ENCODE measurements at regions not wholly inside any gene's neighbourhood (a gene's known extent, or its start where the extent isn't known, plus 50 kb on each side); places are given as distances from the start of the nearest gene placed in this dataset.
"Not testable (repeated sequence)": the region's sequence is repeated elsewhere in the genome, so short reads cannot be mapped to it uniquely, and the experiment has no call there.

DNA sequence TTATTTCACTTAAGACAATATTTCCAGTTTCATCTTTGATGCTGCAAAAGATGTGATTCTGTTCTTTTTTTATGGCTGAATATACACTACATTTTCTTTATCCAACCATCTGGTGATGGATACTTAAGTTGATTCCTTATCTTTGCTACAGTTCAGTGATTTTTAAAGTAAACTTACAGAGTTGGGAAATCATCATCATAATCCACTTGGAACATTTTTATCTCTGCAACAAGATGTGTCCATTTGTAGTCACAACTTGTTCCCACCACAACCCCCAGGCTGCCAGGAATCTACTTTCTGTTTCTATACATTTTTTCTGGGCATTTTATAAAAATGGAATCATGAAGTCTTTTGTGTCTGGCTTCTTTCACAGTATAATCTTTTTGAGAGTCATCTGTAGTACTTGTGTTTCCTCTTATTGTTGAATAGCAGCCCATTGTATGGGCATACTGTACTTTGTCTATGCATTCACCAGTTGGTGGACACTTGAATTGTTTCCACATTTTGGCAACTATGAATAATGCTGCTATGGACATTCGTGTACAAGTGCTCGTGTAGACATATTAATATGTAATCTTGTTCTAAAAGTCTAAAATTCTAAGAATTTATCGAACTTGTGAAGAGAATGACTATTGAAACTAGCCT, 212.5 kb upstream of the DDHD1 start:
- FAIRE-seq (no peak), DNase-seq (no peak)
- H3K36me3 ChIP-seq (ENCODE audit: control insufficient read depth in 2 of 3, insufficient read depth in 3 of 3, low read length in 3 of 3), result no peaks in the 10 kb centered on the region
- no peaks in the 10 kb centered on the region for H3K27me3 ChIP-seq (ENCODE audit: control insufficient read depth, insufficient read depth, low read length)
- H3K9ac ChIP-seq (ENCODE audit: low read length in 3 of 3), result no peak overlapping the region
- no peaks in the 10 kb centered on the region for H3K4me1 ChIP-seq (ENCODE audit: control insufficient read depth in 2 of 3, insufficient read depth in 2 of 3, low read depth in 1 of 3, low read length in 3 of 3)
- intact Hi-C loops (cut with DNase I), result no loop called here
- no peak overlapping the region for H3K27ac ChIP-seq (ENCODE audit: low read depth in 2 of 2, low read length in 2 of 2)
- no peaks in the 10 kb centered on the region for H3K9me3 ChIP-seq (ENCODE audit: control insufficient read depth in 2 of 3, insufficient read depth in 1 of 3, low read length in 3 of 3)
- TF ChIP-seq, protein P1, sequence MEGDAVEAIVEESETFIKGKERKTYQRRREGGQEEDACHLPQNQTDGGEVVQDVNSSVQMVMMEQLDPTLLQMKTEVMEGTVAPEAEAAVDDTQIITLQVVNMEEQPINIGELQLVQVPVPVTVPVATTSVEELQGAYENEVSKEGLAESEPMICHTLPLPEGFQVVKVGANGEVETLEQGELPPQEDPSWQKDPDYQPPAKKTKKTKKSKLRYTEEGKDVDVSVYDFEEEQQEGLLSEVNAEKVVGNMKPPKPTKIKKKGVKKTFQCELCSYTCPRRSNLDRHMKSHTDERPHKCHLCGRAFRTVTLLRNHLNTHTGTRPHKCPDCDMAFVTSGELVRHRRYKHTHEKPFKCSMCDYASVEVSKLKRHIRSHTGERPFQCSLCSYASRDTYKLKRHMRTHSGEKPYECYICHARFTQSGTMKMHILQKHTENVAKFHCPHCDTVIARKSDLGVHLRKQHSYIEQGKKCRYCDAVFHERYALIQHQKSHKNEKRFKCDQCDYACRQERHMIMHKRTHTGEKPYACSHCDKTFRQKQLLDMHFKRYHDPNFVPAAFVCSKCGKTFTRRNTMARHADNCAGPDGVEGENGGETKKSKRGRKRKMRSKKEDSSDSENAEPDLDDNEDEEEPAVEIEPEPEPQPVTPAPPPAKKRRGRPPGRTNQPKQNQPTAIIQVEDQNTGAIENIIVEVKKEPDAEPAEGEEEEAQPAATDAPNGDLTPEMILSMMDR (IDR thresholded peaks at IDR 0.05; ENCODE audit: borderline replicate concordance, extremely low read depth, insufficient read depth), result no peak
- no peak overlapping the region for H3K4me3 ChIP-seq (ENCODE audit: low read length in 3 of 3)

DNA sequence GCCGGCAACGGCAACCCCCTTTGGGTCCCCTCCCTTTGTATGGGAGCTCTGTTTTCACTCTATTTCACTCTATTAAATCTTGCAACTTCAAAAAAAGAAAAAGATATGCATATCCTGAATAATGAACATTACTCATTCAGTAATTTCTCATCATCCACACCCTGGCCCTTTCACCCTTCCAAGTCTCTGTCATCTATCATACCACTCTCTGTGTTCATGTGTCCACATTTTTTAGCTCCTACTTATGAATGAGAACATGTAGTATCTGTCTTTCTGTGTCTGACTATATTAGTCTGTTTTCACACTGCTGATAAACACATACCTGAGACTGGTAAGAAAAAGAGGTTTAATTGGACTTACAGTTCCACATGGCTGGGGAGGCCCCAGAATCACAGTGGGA, 209.8 kb upstream of the DDHD1 start:
- H3K4me3 ChIP-seq (ENCODE audit: low read length in 3 of 3); H3K4me1 ChIP-seq (ENCODE audit: control insufficient read depth in 2 of 3, insufficient read depth in 2 of 3, low read depth in 1 of 3, low read length in 3 of 3); H3K9ac ChIP-seq (ENCODE audit: low read length in 3 of 3); intact Hi-C loops (cut with DNase I); DNase-seq; H3K27me3 ChIP-seq (ENCODE audit: control insufficient read depth, insufficient read depth, low read length); H3K9me3 ChIP-seq (ENCODE audit: control insufficient read depth in 2 of 3, insufficient read depth in 1 of 3, low read length in 3 of 3); FAIRE-seq; H3K27ac ChIP-seq (ENCODE audit: low read depth in 2 of 2, low read length in 2 of 2); H3K36me3 ChIP-seq (ENCODE audit: control insufficient read depth in 2 of 3, insufficient read depth in 3 of 3, low read length in 3 of 3): not testable (repeated sequence)

- Histone ChIP-seq H3K4me1 (ENCODE audit: control insufficient read depth in 2 of 3, insufficient read depth in 2 of 3, low read depth in 1 of 3, low read length in 3 of 3) (no peaks in the 10 kb centered on the region), H3K9me3 (ENCODE audit: control insufficient read depth in 2 of 3, insufficient read depth in 1 of 3, low read length in 3 of 3) (no peaks in the 10 kb centered on the region), H3K27ac (ENCODE audit: low read depth in 2 of 2, low read length in 2 of 2) (no peak overlapping the region), H3K9ac (ENCODE audit: low read length in 3 of 3) (no peak overlapping the region), H3K36me3 (ENCODE audit: control insufficient read depth in 2 of 3, insufficient read depth in 3 of 3, low read length in 3 of 3) (no peaks in the 10 kb centered on the region), H3K27me3 (ENCODE audit: control insufficient read depth, insufficient read depth, low read length) (no peaks in the 10 kb centered on the region), H3K4me3 (ENCODE audit: low read length in 3 of 3) (no peak overlapping the region)
- FAIRE-seq (no peak), DNase-seq (no peak)
- TF ChIP-seq, protein P1 (IDR thresholded peaks at IDR 0.05; ENCODE audit: borderline replicate concordance, extremely low read depth, insufficient read depth), result no peak
- intact Hi-C loops (cut with DNase I), result no loop called here
These were observed 207.7 kb upstream of the DDHD1 start for GRCh38 chr14:53360829-53361228.

- H3K4me3 ChIP-seq (ENCODE audit: low read length in 3 of 3), result no peak overlapping the region
- no peak for FAIRE-seq
These were observed 205.0 kb upstream of the DDHD1 start for GRCh38 chr14:53358166-53358565.

More at GRCh38 chr14:53358166-53358565, 205.0 kb upstream of the DDHD1 start:
- DNase-seq, result no peak
- Histone ChIP-seq H3K27me3 (ENCODE audit: control insufficient read depth, insufficient read depth, low read length) (no peaks in the 10 kb centered on the region), H3K9ac (ENCODE audit: low read length in 3 of 3) (no peak overlapping the region), H3K9me3 (ENCODE audit: control insufficient read depth in 2 of 3, insufficient read depth in 1 of 3, low read length in 3 of 3) (no peaks in the 10 kb centered on the region), H3K4me1 (ENCODE audit: control insufficient read depth in 2 of 3, insufficient read depth in 2 of 3, low read depth in 1 of 3, low read length in 3 of 3) (no peaks in the 10 kb centered on the region), H3K36me3 (ENCODE audit: control insufficient read depth in 2 of 3, insufficient read depth in 3 of 3, low read length in 3 of 3) (no peaks in the 10 kb centered on the region), H3K27ac (ENCODE audit: low read depth in 2 of 2, low read length in 2 of 2) (no peak overlapping the region)
- TF ChIP-seq, protein P1 (IDR thresholded peaks at IDR 0.05; ENCODE audit: borderline replicate concordance, extremely low read depth, insufficient read depth), result no peak
- intact Hi-C loops (cut with DNase I), result no loop called here
